ENCODE measurements at regions not wholly inside any gene's neighbourhood (a gene's known extent, or its start where the extent isn't known, plus 50 kb on each side); places are given as distances from the start of the nearest gene placed in this dataset.

GRCh38 chr6:145091586-145092142 lies 643.7 kb downstream of the EPM2A start:
- Histone ChIP-seq H3K4me1 (ENCODE audit: insufficient read depth, low read length, poor library complexity, severe bottlenecking) (no peaks in the 10 kb centered on the region), H3K27me3 (replicated peaks; ENCODE audit: insufficient read depth, low read depth, low read length, poor library complexity) (no peaks in the 10 kb centered on the region), H3K36me3 (ENCODE audit: insufficient read depth, low read length, poor library complexity, severe bottlenecking) (no peaks in the 10 kb centered on the region), H3K4me3 (ENCODE audit: low read depth, low read length, poor library complexity, severe bottlenecking) (no peak overlapping the region), H3K9me3 (ENCODE audit: low read depth, low read length, poor library complexity, severe bottlenecking) (no peaks in the 10 kb centered on the region), H3K27ac (ENCODE audit: low read depth, low read length, poor library complexity, severe bottlenecking) (no peak overlapping the region)
- intact Hi-C loops (cut with micrococcal nuclease; ENCODE audit: unreplicated experiment), result no loop called here
- POLR2A ChIA-PET (ENCODE audit: low non-redundant PET), result no interaction called here
- peak; percentile 20 for DNase-seq (ENCODE audit: low spot score)
- no TSS peak for BruUV-seq (replicated peaks)
- TF ChIP-seq EZH2 (IDR thresholded peaks at IDR 0.05; ENCODE audit: borderline replicate concordance, low read depth, low read length, poor library complexity, severe bottlenecking) (no peak), CTCF (conservative IDR thresholded peaks at IDR 0.05; ENCODE audit: low read depth, low read length) (no peak)
- CTCF ChIA-PET, result no interaction called here

GRCh38 chr6:145092554-145092953 lies 642.8 kb downstream of the EPM2A start:
- Histone ChIP-seq H3K4me3 (ENCODE audit: low read depth, low read length, poor library complexity, severe bottlenecking) (no peak overlapping the region), H3K27me3 (replicated peaks; ENCODE audit: insufficient read depth, low read depth, low read length, poor library complexity) (no peaks in the 10 kb centered on the region), H3K4me1 (ENCODE audit: insufficient read depth, low read length, poor library complexity, severe bottlenecking) (no peaks in the 10 kb centered on the region), H3K9me3 (ENCODE audit: low read depth, low read length, poor library complexity, severe bottlenecking) (peaks cover 6% of the 10 kb centered on the region), H3K27ac (ENCODE audit: low read depth, low read length, poor library complexity, severe bottlenecking) (no peak overlapping the region), H3K36me3 (ENCODE audit: insufficient read depth, low read length, poor library complexity, severe bottlenecking) (no peaks in the 10 kb centered on the region)
- TF ChIP-seq EZH2 (IDR thresholded peaks at IDR 0.05; ENCODE audit: borderline replicate concordance, low read depth, low read length, poor library complexity, severe bottlenecking) (no peak), CTCF (conservative IDR thresholded peaks at IDR 0.05; ENCODE audit: low read depth, low read length) (no peak)
- intact Hi-C loops (cut with micrococcal nuclease; ENCODE audit: unreplicated experiment), result no loop called here
- BruUV-seq (replicated peaks), result no TSS peak
- ChIA-PET POLR2A (ENCODE audit: low non-redundant PET) (interaction anchor here (0.6 kb wide), 1 partner anchor 990 kb away, joined by 7 read pairs; no protein-coding TSS in a partner anchor), CTCF (interaction anchor here (0.5 kb wide), 1 partner anchor 564 kb away, joined by 4 read pairs; no protein-coding TSS in a partner anchor)
- DNase-seq (ENCODE audit: low spot score), result no peak

- intact Hi-C loops (cut with micrococcal nuclease; ENCODE audit: unreplicated experiment), result no loop called here
- DNase-seq (ENCODE audit: low spot score), result no peak
- peaks cover 8% of the 10 kb centered on the region for H3K9me3 ChIP-seq (ENCODE audit: low read depth, low read length, poor library complexity, severe bottlenecking)
- no peak overlapping the region for H3K27ac ChIP-seq (ENCODE audit: low read depth, low read length, poor library complexity, severe bottlenecking)
- H3K4me1 ChIP-seq (ENCODE audit: insufficient read depth, low read length, poor library complexity, severe bottlenecking), result no peaks in the 10 kb centered on the region
- CTCF ChIA-PET, result no interaction called here
- POLR2A ChIA-PET (ENCODE audit: low non-redundant PET), result interaction anchor here (0.6 kb wide), 1 partner anchor 990 kb away, joined by 7 read pairs; no protein-coding TSS in a partner anchor
- TF ChIP-seq CTCF (conservative IDR thresholded peaks at IDR 0.05; ENCODE audit: low read depth, low read length) (no peak), EZH2 (IDR thresholded peaks at IDR 0.05; ENCODE audit: borderline replicate concordance, low read depth, low read length, poor library complexity, severe bottlenecking) (no peak)
- no peak overlapping the region for H3K4me3 ChIP-seq (ENCODE audit: low read depth, low read length, poor library complexity, severe bottlenecking)
- BruUV-seq (replicated peaks), result no TSS peak
- H3K27me3 ChIP-seq (replicated peaks; ENCODE audit: insufficient read depth, low read depth, low read length, poor library complexity), result no peaks in the 10 kb centered on the region
- H3K36me3 ChIP-seq (ENCODE audit: insufficient read depth, low read length, poor library complexity, severe bottlenecking), result no peaks in the 10 kb centered on the region
Observed at GRCh38 chr6:145093226-145093625, 642.1 kb downstream of the EPM2A start.
